Trophoblast cell (in vitro differentiated cells and primary cell): ENCODE measurements at regions not wholly inside any gene's neighbourhood (a gene's known extent, or its start where the extent isn't known, plus 50 kb on each side); places are given as distances from the start of the nearest gene placed in this dataset.

Experiments
- DNase-seq, 2 donors: peaks; one replicate each; pipeline ENCODE4 v3.0.0-alpha.2; 2016
- H2AFZ ChIP-seq: 2 replicates; pipeline ENCODE4 v1.6.1; 2013; ENCODE audit warnings: low read length, moderate library complexity, mild to moderate bottlenecking; ENCODE audit not compliant: insufficient read depth, poor library complexity
- H2AK5ac ChIP-seq: 2 replicates; pipeline ENCODE4 v1.6.1; 2013; ENCODE audit warnings: mild to moderate bottlenecking, low read length
- H2BK120ac ChIP-seq: 2 replicates; pipeline ENCODE4 v1.6.1; 2013; ENCODE audit warnings: low read length, mild to moderate bottlenecking, moderate library complexity; ENCODE audit not compliant: insufficient read depth, poor library complexity
- H2BK12ac ChIP-seq: 2 replicates; pipeline ENCODE4 v1.6.1; 2013; ENCODE audit warnings: mild to moderate bottlenecking, low read length, moderate library complexity
- H2BK5ac ChIP-seq: 2 replicates; pipeline ENCODE4 v1.6.1; 2013; ENCODE audit warnings: low read length, low read depth, moderate library complexity, mild to moderate bottlenecking; ENCODE audit not compliant: poor library complexity
- H3K14ac ChIP-seq: 2 replicates; pipeline ENCODE4 v1.6.1; 2013; ENCODE audit warnings: mild to moderate bottlenecking, low read length
- H3K18ac ChIP-seq: 2 replicates; pipeline ENCODE4 v1.6.1; 2013; ENCODE audit warnings: mild to moderate bottlenecking, low read length
- H3K23ac ChIP-seq: 2 replicates; pipeline ENCODE4 v1.6.1; 2013; ENCODE audit warnings: low read length
- H3K27ac ChIP-seq: 2 replicates; pipeline ENCODE4 v1.5.1; 2013; ENCODE audit warnings: low read depth, mild to moderate bottlenecking, inconsistent platforms, low read length, moderate library complexity
- H3K27me3 ChIP-seq: 2 replicates; pipeline ENCODE4 v1.6.1; 2013; ENCODE audit warnings: inconsistent platforms, mild to moderate bottlenecking, low read length, moderate library complexity; ENCODE audit not compliant: insufficient read depth
- H3K36me3 ChIP-seq, 2 experiments: 1 replicate in 1 of 2; 2 replicates in 1 of 2; pipeline ENCODE4 v1.6.1; 2013; ENCODE audit warnings: low read length in 2 of 2, mild to moderate bottlenecking in 2 of 2, moderate library complexity in 1 of 2; ENCODE audit not compliant: insufficient read depth in 2 of 2, control insufficient read depth in 1 of 2
- H3K4ac ChIP-seq: 2 replicates; pipeline ENCODE4 v1.6.1; 2013; ENCODE audit warnings: low read depth, mild to moderate bottlenecking, low read length, moderate library complexity
- H3K4me1 ChIP-seq, 2 experiments: 1 replicate in 1 of 2; 2 replicates in 1 of 2; pipeline ENCODE4 v1.6.1; 2013; ENCODE audit warnings: low read length in 2 of 2, mild to moderate bottlenecking in 2 of 2, moderate library complexity in 1 of 2; ENCODE audit not compliant: insufficient read depth in 2 of 2, control insufficient read depth in 1 of 2
- H3K4me2 ChIP-seq: 2 replicates; pipeline ENCODE4 v1.6.1; 2013; ENCODE audit warnings: inconsistent platforms, mild to moderate bottlenecking, low read length, moderate library complexity
- H3K4me3 ChIP-seq: 2 replicates; pipeline ENCODE4 v1.5.1; 2013; ENCODE audit warnings: mild to moderate bottlenecking, low read depth, low read length, inconsistent platforms
- H3K79me1 ChIP-seq: one replicate; pipeline ENCODE4 v1.6.1; 2013; ENCODE audit warnings: low read length
- H3K79me2 ChIP-seq: 2 replicates; pipeline ENCODE4 v1.6.1; 2013; ENCODE audit warnings: low read length, mild to moderate bottlenecking; ENCODE audit not compliant: control insufficient read depth, insufficient read depth, poor library complexity
- H3K9ac ChIP-seq: 2 replicates; pipeline ENCODE4 v1.6.1; 2013; ENCODE audit warnings: mild to moderate bottlenecking, low read length
- H3K9me3 ChIP-seq: 2 replicates; pipeline ENCODE4 v1.6.1; 2013; ENCODE audit warnings: low read depth, mild to moderate bottlenecking, control low read depth, inconsistent platforms, low read length; ENCODE audit not compliant: insufficient read depth
- H4K12ac ChIP-seq: 2 replicates; pipeline ENCODE4 v1.6.1; 2013; ENCODE audit warnings: low read depth, mild to moderate bottlenecking, low read length, moderate library complexity
- H4K8ac ChIP-seq: 2 replicates; pipeline ENCODE4 v1.6.1; 2013; ENCODE audit warnings: low read depth, mild to moderate bottlenecking, low read length, moderate library complexity
- H4K91ac ChIP-seq: one replicate; pipeline ENCODE4 v1.6.1; 2013; ENCODE audit warnings: low read depth, mild to moderate bottlenecking, low read length, moderate library complexity
- WGBS: extraction: QIAGEN DNeasy Blood & Tissue Kit; methylation state at CpG from one replicate; pipeline ENCODE4 v1.1.7; 2013; ENCODE audit warnings: missing lambda C conversion rate; ENCODE audit not compliant: insufficient read length, insufficient coverage; ENCODE audit errors: extremely low coverage; 5-methylcytosine and 5-hydroxymethylcytosine counted together

- no CpG with 5 or more reads among the region's 4 CpGs for WGBS
- H3K79me1 ChIP-seq: no peaks in the 10 kb centered on the region
- H3K36me3 ChIP-seq: no peaks in the 10 kb centered on the region
- no peak overlapping the region for H2BK5ac ChIP-seq
- H2BK12ac ChIP-seq: no peak overlapping the region
- H3K9ac ChIP-seq: no peak overlapping the region
- H2AFZ ChIP-seq: no peak overlapping the region
- H4K12ac ChIP-seq: no peak overlapping the region
- H3K4me2 ChIP-seq: no peak overlapping the region
- H3K4me1 ChIP-seq: no peaks in the 10 kb centered on the region
- H3K27ac ChIP-seq: no peak overlapping the region
- H3K4ac ChIP-seq: no peak overlapping the region
- H2AK5ac ChIP-seq: no peak overlapping the region
- no peak overlapping the region for H3K14ac ChIP-seq
- no peak overlapping the region for H2BK120ac ChIP-seq
- no peak overlapping the region for H3K4me3 ChIP-seq
- peaks cover 2% of the 10 kb centered on the region for H3K9me3 ChIP-seq
- H4K8ac ChIP-seq: no peak overlapping the region
- no peak for DNase-seq
- no peak overlapping the region for H4K91ac ChIP-seq
- no peak overlapping the region for H3K23ac ChIP-seq
- no peaks in the 10 kb centered on the region for H3K79me2 ChIP-seq
- H3K18ac ChIP-seq: no peak overlapping the region
- no peaks in the 10 kb centered on the region for H3K27me3 ChIP-seq
Measured at GRCh38 chr20:55881204-55881603, 124.1 kb downstream of the CBLN4 start.

GRCh38 chr20:55880361-55880760 lies 125.0 kb downstream of the CBLN4 start:
- Histone ChIP-seq H3K14ac (no peak overlapping the region), H2BK5ac (no peak overlapping the region), H3K9ac (peak overlapping the region; percentile 66), H3K4me2 (no peak overlapping the region), H2BK120ac (no peak overlapping the region), H3K4me1 (no peaks in the 10 kb centered on the region), H4K91ac (no peak overlapping the region), H3K9me3 (peaks cover 2% of the 10 kb centered on the region), H3K4ac (no peak overlapping the region), H2BK12ac (no peak overlapping the region), H3K4me3 (no peak overlapping the region), H3K36me3 (no peaks in the 10 kb centered on the region), H2AFZ (no peak overlapping the region), H3K27me3 (no peaks in the 10 kb centered on the region), H3K23ac (no peak overlapping the region), H2AK5ac (no peak overlapping the region), H4K12ac (no peak overlapping the region), H4K8ac (no peak overlapping the region), H3K79me2 (no peaks in the 10 kb centered on the region), H3K18ac (no peak overlapping the region), H3K79me1 (no peaks in the 10 kb centered on the region), H3K27ac (no peak overlapping the region)
- no CpG with 5 or more reads among the region's 4 CpGs for WGBS
- DNase-seq: no peak

GRCh38 chr20:55855052-55855451 lies 150.3 kb downstream of the CBLN4 start:
- H3K4me3 ChIP-seq: no peak overlapping the region
- no CpG with 5 or more reads among the region's 1 CpG for WGBS
- H3K23ac ChIP-seq: no peak overlapping the region
- no peak overlapping the region for H3K9ac ChIP-seq
- no peak overlapping the region for H3K4ac ChIP-seq
- H4K12ac ChIP-seq: no peak overlapping the region
- H3K79me1 ChIP-seq: no peaks in the 10 kb centered on the region
- no peak overlapping the region for H2BK120ac ChIP-seq
- H2BK12ac ChIP-seq: no peak overlapping the region
- no peak overlapping the region for H2AFZ ChIP-seq
- H2BK5ac ChIP-seq: no peak overlapping the region
- no peak overlapping the region for H3K18ac ChIP-seq
- H3K36me3 ChIP-seq: no peaks in the 10 kb centered on the region
- H3K27ac ChIP-seq: no peak overlapping the region
- H3K9me3 ChIP-seq: peaks cover 1% of the 10 kb centered on the region
- no peak overlapping the region for H3K14ac ChIP-seq
- H2AK5ac ChIP-seq: no peak overlapping the region
- no peaks in the 10 kb centered on the region for H3K4me1 ChIP-seq
- H3K27me3 ChIP-seq: no peaks in the 10 kb centered on the region
- H3K4me2 ChIP-seq: no peak overlapping the region
- no peak overlapping the region for H4K8ac ChIP-seq
- no peaks in the 10 kb centered on the region for H3K79me2 ChIP-seq
- no peak for DNase-seq
- no peak overlapping the region for H4K91ac ChIP-seq

DNA sequence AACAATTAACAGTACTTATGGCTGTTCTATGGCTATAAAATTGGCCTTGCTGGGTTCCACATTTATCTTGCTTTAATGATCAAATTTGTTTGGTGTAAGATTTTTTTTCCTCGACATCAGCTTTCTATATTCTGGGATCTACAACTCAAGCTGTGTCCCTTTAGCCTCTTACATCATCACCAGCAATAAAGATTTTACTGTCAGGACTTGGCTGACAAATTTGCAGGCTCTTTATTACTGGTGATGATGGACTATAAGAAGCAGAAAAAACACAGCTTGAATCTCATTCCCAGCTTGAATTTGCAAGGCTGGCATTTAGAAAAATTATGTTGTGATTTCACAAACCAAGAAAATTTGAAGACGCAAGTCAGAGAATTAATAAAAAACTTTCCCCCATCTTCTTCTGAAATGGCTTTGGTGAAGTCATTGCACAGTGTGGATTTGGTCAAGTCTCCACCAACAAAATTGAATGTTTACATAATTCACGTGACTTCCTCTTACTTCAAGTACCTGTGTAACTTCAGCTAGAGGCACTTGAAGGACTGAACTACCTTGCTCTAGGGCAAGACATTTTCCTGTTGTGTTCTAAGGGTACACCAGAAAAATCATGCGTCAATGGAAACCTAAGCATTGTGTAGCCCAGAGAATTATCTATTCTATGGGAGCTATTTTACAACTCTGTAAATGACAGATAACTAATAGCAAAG lies 175.0 kb downstream of the CBLN4 start:
- Histone ChIP-seq H3K4me2 (no peak overlapping the region), H2BK120ac (no peak overlapping the region), H2BK12ac (no peak overlapping the region), H2AK5ac (no peak overlapping the region), H3K27me3 (no peaks in the 10 kb centered on the region), H4K12ac (no peak overlapping the region), H3K27ac (no peak overlapping the region), H3K79me1 (no peaks in the 10 kb centered on the region), H4K91ac (no peak overlapping the region), H3K23ac (no peak overlapping the region), H3K9me3 (no peaks in the 10 kb centered on the region), H2BK5ac (no peak overlapping the region), H3K14ac (no peak overlapping the region), H3K36me3 (no peaks in the 10 kb centered on the region), H3K4me3 (no peak overlapping the region), H3K18ac (no peak overlapping the region), H4K8ac (no peak overlapping the region), H3K4me1 (no peaks in the 10 kb centered on the region), H3K4ac (no peak overlapping the region), H3K9ac (no peak overlapping the region), H3K79me2 (no peaks in the 10 kb centered on the region), H2AFZ (no peak overlapping the region)
- WGBS: no CpG with 5 or more reads among the region's 4 CpGs
- no peak for DNase-seq
